SK-N-SH treated with all-trans-retinoic acid at 6 μM for 48 hours (cell line): ENCODE measurements at regions not wholly inside any gene's neighbourhood (a gene's known extent, or its start where the extent isn't known, plus 50 kb on each side); places are given as distances from the start of the nearest gene placed in this dataset.
"Not testable (repeated sequence)": the region's sequence is repeated elsewhere in the genome, so short reads cannot be mapped to it uniquely, and the experiment has no call there.

Source experiments
- ATAC-seq: fragments of 200-7000 bp; cut with Tn5 transposase; 3 replicates; pipeline ENCODE4 v1.9.1; 2020; ENCODE audit warnings: mild to moderate bottlenecking, moderate library complexity
- BACH2 ChIP-seq: fragments of 250-450 bp; sonication (Bioruptor Pico); IDR thresholded peaks from 2 replicates; pipeline ENCODE4 v1.9.0; 2021; ENCODE audit warnings: mild to moderate bottlenecking, borderline replicate concordance
- GLIS3 ChIP-seq: fragments of 250-450 bp; sonication (Bioruptor Pico); IDR thresholded peaks from 2 replicates; pipeline ENCODE4 v1.5.0; 2020; ENCODE audit warnings: mild to moderate bottlenecking, moderate library complexity
- POU6F1 ChIP-seq: fragments of 250-450 bp; sonication (Bioruptor Pico); IDR thresholded peaks from 2 replicates; pipeline ENCODE4 v1.8.0; 2021; ENCODE audit warnings: low read depth, mild to moderate bottlenecking, moderate library complexity, borderline replicate concordance
- TOX ChIP-seq: fragments of 250-450 bp; sonication (Bioruptor Pico); IDR thresholded peaks from 2 replicates; pipeline ENCODE4 v1.8.0; 2021; ENCODE audit warnings: mild to moderate bottlenecking, moderate library complexity, borderline replicate concordance
- TSHZ2 ChIP-seq: fragments of 250-450 bp; sonication (Bioruptor Pico); IDR thresholded peaks from 2 replicates; pipeline ENCODE4 v1.5.0; 2020; ENCODE audit warnings: mild to moderate bottlenecking, moderate library complexity
- ZC3H10 ChIP-seq: fragments of 250-450 bp; sonication (Bioruptor Pico); IDR thresholded peaks from 2 replicates; pipeline ENCODE4 v1.5.1; 2021; ENCODE audit warnings: mild to moderate bottlenecking, moderate library complexity
- TF ChIP-seq, protein P1 (sequence below): fragments of 250-450 bp; sonication (Bioruptor Pico); IDR thresholded peaks from 2 replicates; pipeline ENCODE4 v1.5.1; 2021; ENCODE audit warnings: mild to moderate bottlenecking, moderate library complexity

- ATAC-seq, result not testable (repeated sequence)
Observed at GRCh38 chr4:112092330-112092729, 52.9 kb upstream of the FAM241A start.

DNA sequence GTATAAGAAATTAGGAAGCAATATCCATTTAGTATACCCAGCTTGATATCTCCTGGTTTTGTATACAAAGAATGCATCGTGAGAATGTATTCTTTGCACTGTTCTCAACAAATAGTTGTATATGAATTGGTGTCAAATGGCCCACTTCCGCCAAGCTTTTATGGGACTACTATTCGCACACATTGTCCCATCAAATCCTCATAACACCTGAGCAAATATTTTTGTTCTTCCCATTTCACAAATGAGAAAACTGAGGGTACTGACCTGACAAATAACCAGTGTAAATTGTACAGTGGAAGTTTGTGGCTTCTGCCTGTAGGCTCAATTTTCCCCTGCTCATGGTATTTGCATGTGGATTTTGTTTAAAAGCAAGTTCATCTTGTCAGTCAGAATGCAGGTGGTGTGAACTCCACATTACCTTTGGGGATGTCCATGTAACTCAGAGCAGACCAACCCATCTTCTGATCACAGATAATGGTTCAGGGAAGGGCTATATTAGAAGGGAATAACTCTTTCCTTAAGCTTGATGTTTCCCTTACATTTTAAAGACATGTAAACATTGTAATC lies 51.5 kb upstream of the FAM241A start:
- no peak for ATAC-seq
- TF ChIP-seq, protein P1, sequence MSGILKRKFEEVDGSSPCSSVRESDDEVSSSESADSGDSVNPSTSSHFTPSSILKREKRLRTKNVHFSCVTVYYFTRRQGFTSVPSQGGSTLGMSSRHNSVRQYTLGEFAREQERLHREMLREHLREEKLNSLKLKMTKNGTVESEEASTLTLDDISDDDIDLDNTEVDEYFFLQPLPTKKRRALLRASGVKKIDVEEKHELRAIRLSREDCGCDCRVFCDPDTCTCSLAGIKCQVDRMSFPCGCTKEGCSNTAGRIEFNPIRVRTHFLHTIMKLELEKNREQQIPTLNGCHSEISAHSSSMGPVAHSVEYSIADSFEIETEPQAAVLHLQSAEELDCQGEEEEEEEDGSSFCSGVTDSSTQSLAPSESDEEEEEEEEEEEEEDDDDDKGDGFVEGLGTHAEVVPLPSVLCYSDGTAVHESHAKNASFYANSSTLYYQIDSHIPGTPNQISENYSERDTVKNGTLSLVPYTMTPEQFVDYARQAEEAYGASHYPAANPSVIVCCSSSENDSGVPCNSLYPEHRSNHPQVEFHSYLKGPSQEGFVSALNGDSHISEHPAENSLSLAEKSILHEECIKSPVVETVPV (CRISPR knock-in tag), result no peak
- TF ChIP-seq GLIS3 (CRISPR knock-in tag), result no peak
- TF ChIP-seq TOX (CRISPR knock-in tag), result no peak
- no peak for TF ChIP-seq BACH2 (CRISPR knock-in tag)
- TF ChIP-seq TSHZ2 (CRISPR knock-in tag), result no peak
- no peak for TF ChIP-seq ZC3H10 (CRISPR knock-in tag)
- no peak for TF ChIP-seq POU6F1

- no peak for ATAC-seq
- no peak for TF ChIP-seq TSHZ2 (CRISPR knock-in tag)
- TF ChIP-seq ZC3H10 (CRISPR knock-in tag), result no peak
Observed at GRCh38 chr4:112094330-112094729, 50.9 kb upstream of the FAM241A start.
